Transverse colon (tissue), 4 donors: ENCODE measurements at regions not wholly inside any gene's neighbourhood (a gene's known extent, or its start where the extent isn't known, plus 50 kb on each side); places are given as distances from the start of the nearest gene placed in this dataset.

ENCODE experiments used
- DNase-seq: peaks from one replicate; pipeline ENCODE4 v3.0.0-alpha.2; 2019
- H3K27ac ChIP-seq, 4 donors: fragments of 200-600 bp; sonication (generic); 2 replicates each; pipeline ENCODE4 v1.5.1; 2016 to 2018; ENCODE audit warnings: inconsistent platforms in 4 of 4
- H3K27me3 ChIP-seq: fragments of 200-600 bp; sonication (generic); 2 replicates; pipeline ENCODE4 v1.5.1; 2017; ENCODE audit warnings: inconsistent platforms
- H3K36me3 ChIP-seq, 4 donors: fragments of 200-600 bp; sonication (generic); 2 replicates each; pipeline ENCODE4 v1.5.1; 2017 to 2019; ENCODE audit warnings: inconsistent platforms in 4 of 4
- H3K4me1 ChIP-seq, 4 donors: fragments of 200-600 bp; sonication (generic); 2 replicates each; pipeline ENCODE4 v1.5.1; 2017 to 2020; ENCODE audit warnings: inconsistent platforms in 4 of 4
- H3K4me3 ChIP-seq, 4 donors: fragments of 200-600 bp; sonication (generic); 1 replicate in 1 of 4; 2 replicates in 3 of 4; pipeline versions ENCODE4 v1.5.1 to v1.6.1; 2017 to 2019; ENCODE audit warnings: inconsistent platforms in 4 of 4
- H3K9me3 ChIP-seq, 2 donors: fragments of 200-600 bp; sonication (generic); 2 replicates each; pipeline ENCODE4 v1.5.1; 2017 to 2019; ENCODE audit warnings: inconsistent platforms in 2 of 2
- EP300 ChIP-seq: sonication (generic); formaldehyde crosslinking; IDR thresholded peaks from one replicate; pipeline ENCODE4 v1.6.1; 2017; ENCODE audit warnings: antibody characterized with exemption, low read depth
- POLR2A ChIP-seq: fragments of 450-650 bp; IDR thresholded peaks from one replicate; pipeline ENCODE4 v1.6.1; 2016; ENCODE audit warnings: antibody characterized with exemption, mild to moderate bottlenecking, moderate library complexity
- POLR2AphosphoS5 ChIP-seq, 3 donors: sonication (generic); formaldehyde crosslinking; IDR thresholded peaks; one replicate each; pipeline ENCODE4 v1.6.1; 2016; ENCODE audit warnings: antibody characterized with exemption in 3 of 3
- WGBS, 2 donors: methylation state at CpG; one replicate each; pipeline ENCODE4 v1.1.5; 2018; ENCODE audit warnings: low coverage in 1 of 2; 5-methylcytosine and 5-hydroxymethylcytosine counted together
- in situ Hi-C, 4 donors: fragments of 200-750 bp; cut with MboI; loops; one replicate each; pipeline versions ENCODE4 v1.15.0 to v1.15.1; 2017; ENCODE audit warnings: low sequenced_read_pairs in 3 of 4, low pct_ligation_motif_present in 1 of 4, low pct_unique_long_range_greater_than_20kb in 1 of 4
- intact Hi-C: fragments of 100-400 bp; cut with DNase I; formaldehyde crosslinking; loops from one replicate; pipeline ENCODE4 v1.15.1; 2023; ENCODE audit warnings: low total_unique reads
- TF ChIP-seq, protein P1 (sequence below), 5 experiments: fragments of 200-600 bp in 3 of 5; fragments of 450-650 bp in 2 of 5; sonication (generic) in 3 of 5; IDR thresholded peaks; 1 replicate in 2 of 5; 2 replicates in 3 of 5; pipeline ENCODE4 v1.5.1; 2016 to 2017; ENCODE audit warnings: antibody characterized with exemption in 5 of 5, inconsistent platforms in 3 of 5, mild to moderate bottlenecking in 2 of 5, moderate library complexity in 1 of 5

DNA sequence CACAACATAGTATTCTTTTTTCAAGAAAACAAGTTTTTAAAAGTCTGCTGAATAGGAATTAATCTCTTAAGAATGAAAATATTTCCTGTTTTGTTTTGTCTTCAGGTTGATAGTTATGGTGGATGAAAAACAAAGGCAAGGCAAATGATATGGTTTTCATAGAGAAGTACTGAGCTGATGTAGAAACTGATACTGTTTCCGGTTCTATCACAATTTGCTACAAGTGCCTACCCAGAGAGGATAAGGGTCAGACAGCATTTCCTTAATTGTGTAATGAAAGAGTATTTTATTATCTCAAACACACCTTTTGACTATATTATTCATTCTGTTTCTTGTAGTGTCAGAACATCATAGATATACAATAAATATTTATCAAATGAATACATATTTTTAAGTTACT lies 836.3 kb downstream of the SQOR start:
- no peaks in the 10 kb centered on the region for H3K27me3 ChIP-seq
- intact Hi-C loops (no loop called here), in situ Hi-C loops (no loop called here)
- no peaks in the 10 kb centered on the region for H3K36me3 ChIP-seq
- H3K27ac ChIP-seq: no peak overlapping the region
- H3K9me3 ChIP-seq: no peaks in the 10 kb centered on the region
- no peak overlapping the region for H3K4me3 ChIP-seq
- no peak for DNase-seq
- WGBS, 2 donors: 84 to 92% methylated on average over 1 of the region's 1 CpG
- TF ChIP-seq POLR2A (no peak), EP300 (no peak)
- TF ChIP-seq, protein P1, sequence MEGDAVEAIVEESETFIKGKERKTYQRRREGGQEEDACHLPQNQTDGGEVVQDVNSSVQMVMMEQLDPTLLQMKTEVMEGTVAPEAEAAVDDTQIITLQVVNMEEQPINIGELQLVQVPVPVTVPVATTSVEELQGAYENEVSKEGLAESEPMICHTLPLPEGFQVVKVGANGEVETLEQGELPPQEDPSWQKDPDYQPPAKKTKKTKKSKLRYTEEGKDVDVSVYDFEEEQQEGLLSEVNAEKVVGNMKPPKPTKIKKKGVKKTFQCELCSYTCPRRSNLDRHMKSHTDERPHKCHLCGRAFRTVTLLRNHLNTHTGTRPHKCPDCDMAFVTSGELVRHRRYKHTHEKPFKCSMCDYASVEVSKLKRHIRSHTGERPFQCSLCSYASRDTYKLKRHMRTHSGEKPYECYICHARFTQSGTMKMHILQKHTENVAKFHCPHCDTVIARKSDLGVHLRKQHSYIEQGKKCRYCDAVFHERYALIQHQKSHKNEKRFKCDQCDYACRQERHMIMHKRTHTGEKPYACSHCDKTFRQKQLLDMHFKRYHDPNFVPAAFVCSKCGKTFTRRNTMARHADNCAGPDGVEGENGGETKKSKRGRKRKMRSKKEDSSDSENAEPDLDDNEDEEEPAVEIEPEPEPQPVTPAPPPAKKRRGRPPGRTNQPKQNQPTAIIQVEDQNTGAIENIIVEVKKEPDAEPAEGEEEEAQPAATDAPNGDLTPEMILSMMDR (IDR thresholded peaks at IDR 0.05): no peak
- H3K4me1 ChIP-seq: no peaks in the 10 kb centered on the region

DNA sequence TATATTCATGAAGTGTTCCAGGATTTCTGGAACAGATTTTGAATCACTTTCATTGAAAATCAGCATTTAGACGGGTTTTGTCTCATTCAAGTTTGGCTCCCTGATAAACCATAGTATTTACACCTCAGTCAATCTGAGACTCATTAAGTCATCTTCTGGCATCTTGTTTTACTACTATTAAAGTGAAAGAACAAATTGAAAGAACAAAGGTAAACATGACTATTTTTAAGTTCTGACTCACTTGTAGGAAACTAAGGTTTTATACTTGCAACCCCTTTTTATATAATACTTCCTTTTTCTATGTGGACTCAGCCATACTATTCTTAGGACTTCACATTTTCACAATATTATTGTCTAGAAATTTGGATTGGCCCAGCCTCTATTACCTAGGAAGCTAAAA lies 854.4 kb downstream of the SQOR start:
- in situ Hi-C loops: no loop called here

DNA sequence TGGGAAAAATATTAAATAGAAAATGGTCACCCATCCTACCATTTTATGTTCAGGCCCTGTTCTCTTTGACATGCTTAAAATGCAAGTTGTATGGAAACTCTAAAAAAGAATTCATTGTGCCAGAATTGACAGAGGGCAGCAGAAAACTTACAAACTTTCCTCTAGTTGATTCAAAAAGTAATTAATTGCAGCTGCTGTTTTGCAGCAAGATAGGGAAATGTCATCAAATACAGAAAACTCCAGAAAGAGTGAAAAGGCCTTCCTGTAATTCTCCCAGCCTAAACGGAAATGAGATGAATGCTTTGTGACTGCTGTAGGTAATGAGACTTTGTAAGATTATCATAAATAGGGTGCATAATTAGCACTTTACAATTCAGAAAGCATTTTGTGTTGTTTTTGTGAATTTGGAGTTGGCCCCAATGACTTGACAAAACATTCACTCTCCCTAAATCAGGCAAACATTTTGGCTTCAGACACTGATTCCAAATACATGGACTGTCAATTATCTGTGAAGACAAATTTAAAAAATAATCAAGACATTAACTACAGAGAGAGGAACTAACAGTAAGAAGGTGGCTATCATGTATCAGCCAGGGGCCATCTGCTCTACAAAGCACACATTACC lies 861.8 kb downstream of the SQOR start:
- no peaks in the 10 kb centered on the region for H3K4me1 ChIP-seq
- TF ChIP-seq, protein P1 (IDR thresholded peaks at IDR 0.05): no peak
- TF ChIP-seq POLR2AphosphoS5 (IDR thresholded peaks at IDR 0.05): no peak
- TF ChIP-seq POLR2A: no peak
- no peak for TF ChIP-seq EP300
- no peaks in the 10 kb centered on the region for H3K27me3 ChIP-seq
- in situ Hi-C loops: no loop called here
- no peak for DNase-seq
- intact Hi-C loops: no loop called here
- no peaks in the 10 kb centered on the region for H3K9me3 ChIP-seq
- H3K36me3 ChIP-seq: no peaks in the 10 kb centered on the region
- no peak overlapping the region for H3K4me3 ChIP-seq
- WGBS, 2 donors: 57 to 62% methylated on average over 1 of the region's 1 CpG
- no peak overlapping the region for H3K27ac ChIP-seq

More for the DNA sequence above, 854.4 kb downstream of the SQOR start:
- Histone ChIP-seq H3K27me3 (no peaks in the 10 kb centered on the region), H3K36me3 (no peaks in the 10 kb centered on the region), H3K4me1 (no peaks in the 10 kb centered on the region), H3K27ac (no peak overlapping the region), H3K4me3 (no peak overlapping the region), H3K9me3 (no peaks in the 10 kb centered on the region)
- no peak for DNase-seq
- WGBS, 2 donors: 82 to 83% methylated on average over 1 of the region's 1 CpG
- TF ChIP-seq, protein P1 (IDR thresholded peaks at IDR 0.05): no peak
- no peak for TF ChIP-seq POLR2A
- no peak for TF ChIP-seq EP300
- TF ChIP-seq POLR2AphosphoS5 (IDR thresholded peaks at IDR 0.05): no peak
- intact Hi-C loops: no loop called here

DNA sequence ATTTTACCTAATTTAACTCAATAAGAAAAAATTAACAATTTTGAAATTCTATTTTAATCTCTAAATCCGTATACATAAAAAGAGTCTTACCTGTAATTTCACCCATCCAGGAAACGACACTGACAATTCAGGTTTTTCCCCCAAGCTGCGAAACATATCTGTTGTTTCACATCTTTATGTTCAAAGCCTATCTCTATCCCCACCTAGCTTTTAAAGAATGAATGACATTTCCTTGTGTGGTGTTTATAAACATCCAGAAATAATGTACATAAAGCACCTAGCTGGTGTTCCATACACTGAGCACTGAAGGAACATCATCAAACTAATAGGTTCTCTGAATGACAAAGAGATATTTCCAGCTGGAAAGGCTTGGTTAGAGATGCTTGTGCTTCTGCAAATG lies 867.8 kb downstream of the SQOR start:
- no peaks in the 10 kb centered on the region for H3K36me3 ChIP-seq
- no peak overlapping the region for H3K27ac ChIP-seq
- no peak overlapping the region for H3K4me3 ChIP-seq
- DNase-seq: no peak
- TF ChIP-seq, protein P1 (IDR thresholded peaks at IDR 0.05): peak in 3 of 5 experiments; percentile 11 to 25 (median 17)
- TF ChIP-seq POLR2A: no peak
- intact Hi-C loops: no loop called here
- no peaks in the 10 kb centered on the region for H3K4me1 ChIP-seq
- in situ Hi-C loops: no loop called here
- no peaks in the 10 kb centered on the region for H3K9me3 ChIP-seq
- no peaks in the 10 kb centered on the region for H3K27me3 ChIP-seq
- 80 to 82% methylated on average over 3 of the region's 3 CpGs for WGBS, 2 donors
